ENCODE measurements at regions not wholly inside any gene's neighbourhood (a gene's known extent, or its start where the extent isn't known, plus 50 kb on each side); places are given as distances from the start of the nearest gene placed in this dataset.

- no peak for TF ChIP-seq CTCF (IDR thresholded peaks at IDR 0.05; ENCODE audit: borderline replicate concordance, extremely low read depth, low read length, poor library complexity, severe bottlenecking)
- TF ChIP-seq EZH2 (IDR thresholded peaks at IDR 0.05; ENCODE audit: borderline replicate concordance, low read depth, low read length, severe bottlenecking): no peak
Measured at GRCh38 chr5:16007750-16008415, 171.7 kb downstream of the MARCHF11 start.
